Neural progenitor cell (in vitro differentiated cells): ENCODE measurements at regions not wholly inside any gene's neighbourhood (a gene's known extent, or its start where the extent isn't known, plus 50 kb on each side); places are given as distances from the start of the nearest gene placed in this dataset.

ENCODE experiments used
- EZH2 ChIP-seq: fragments of 200-600 bp; sonication (generic); IDR thresholded peaks from 2 replicates; pipeline ENCODE4 v1.6.1; 2017; ENCODE audit warnings: antibody characterized with exemption, mild to moderate bottlenecking, moderate library complexity
- EZH2phosphoT487 ChIP-seq: fragments of 200-600 bp; sonication (generic); IDR thresholded peaks from 2 replicates; pipeline ENCODE4 v1.6.1; 2017; ENCODE audit warnings: antibody characterized with exemption
- TF ChIP-seq, protein P1 (sequence below): fragments of 200-600 bp; sonication (generic); IDR thresholded peaks from 2 replicates; pipeline ENCODE4 v1.5.1; 2017; ENCODE audit warnings: antibody characterized with exemption, mild to moderate bottlenecking

- TF ChIP-seq, protein P1, sequence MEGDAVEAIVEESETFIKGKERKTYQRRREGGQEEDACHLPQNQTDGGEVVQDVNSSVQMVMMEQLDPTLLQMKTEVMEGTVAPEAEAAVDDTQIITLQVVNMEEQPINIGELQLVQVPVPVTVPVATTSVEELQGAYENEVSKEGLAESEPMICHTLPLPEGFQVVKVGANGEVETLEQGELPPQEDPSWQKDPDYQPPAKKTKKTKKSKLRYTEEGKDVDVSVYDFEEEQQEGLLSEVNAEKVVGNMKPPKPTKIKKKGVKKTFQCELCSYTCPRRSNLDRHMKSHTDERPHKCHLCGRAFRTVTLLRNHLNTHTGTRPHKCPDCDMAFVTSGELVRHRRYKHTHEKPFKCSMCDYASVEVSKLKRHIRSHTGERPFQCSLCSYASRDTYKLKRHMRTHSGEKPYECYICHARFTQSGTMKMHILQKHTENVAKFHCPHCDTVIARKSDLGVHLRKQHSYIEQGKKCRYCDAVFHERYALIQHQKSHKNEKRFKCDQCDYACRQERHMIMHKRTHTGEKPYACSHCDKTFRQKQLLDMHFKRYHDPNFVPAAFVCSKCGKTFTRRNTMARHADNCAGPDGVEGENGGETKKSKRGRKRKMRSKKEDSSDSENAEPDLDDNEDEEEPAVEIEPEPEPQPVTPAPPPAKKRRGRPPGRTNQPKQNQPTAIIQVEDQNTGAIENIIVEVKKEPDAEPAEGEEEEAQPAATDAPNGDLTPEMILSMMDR: no peak
- no peak for TF ChIP-seq EZH2phosphoT487
- TF ChIP-seq EZH2: no peak
Observed at GRCh38 chr2:45256867-45257641, 247.8 kb upstream of the SIX2 start.
